Stomach (tissue), 8 donors: ENCODE measurements at regions not wholly inside any gene's neighbourhood (a gene's known extent, or its start where the extent isn't known, plus 50 kb on each side); places are given as distances from the start of the nearest gene placed in this dataset.
"Not testable (repeated sequence)": the region's sequence is repeated elsewhere in the genome, so short reads cannot be mapped to it uniquely, and the experiment has no call there.

Experiments used
- DNase-seq, 2 donors: peaks; one replicate each; pipeline versions ENCODE4 v3.0.0 to v3.0.0-alpha.2; 2013 to 2019
- H3K27ac ChIP-seq, 5 donors: fragments of 200-600 bp in 4 of 5; sonication (generic) in 4 of 5; one replicate each; pipeline ENCODE4 v1.5.1; 2013 to 2019; ENCODE audit warnings: mild to moderate bottlenecking in 1 of 5, moderate library complexity in 1 of 5
- H3K27me3 ChIP-seq, 3 donors: fragments of 200-600 bp; sonication (generic); one replicate each; pipeline ENCODE4 v1.5.1; 2017 to 2019; ENCODE audit warnings: mixed run types in 1 of 3
- H3K36me3 ChIP-seq, 4 donors: fragments of 200-600 bp; sonication (generic); 1 replicate in 3 of 4; 2 replicates in 1 of 4; pipeline ENCODE4 v1.5.1; 2016 to 2019
- H3K4me1 ChIP-seq, 4 donors: fragments of 200-600 bp; sonication (generic); one replicate each; pipeline ENCODE4 v1.5.1; 2016 to 2019
- H3K4me3 ChIP-seq, 4 donors: fragments of 200-600 bp; sonication (generic) in 3 of 4; one replicate each; pipeline ENCODE4 v1.5.1; 2016 to 2019; ENCODE audit warnings: mild to moderate bottlenecking in 1 of 4
- H3K9me3 ChIP-seq, 4 donors: fragments of 200-600 bp; sonication (generic); one replicate each; pipeline ENCODE4 v1.5.1; 2016 to 2019
- EP300 ChIP-seq: sonication (generic); formaldehyde crosslinking; IDR thresholded peaks from one replicate; pipeline ENCODE4 v1.6.1; 2017; ENCODE audit warnings: antibody characterized with exemption
- POLR2A ChIP-seq, 4 donors: fragments of 450-650 bp; IDR thresholded peaks; one replicate each; pipeline ENCODE4 v1.6.1; 2016; ENCODE audit warnings: antibody characterized with exemption in 4 of 4, control low read depth in 2 of 4, mild to moderate bottlenecking in 1 of 4, moderate library complexity in 1 of 4
- POLR2AphosphoS5 ChIP-seq, 3 donors: sonication (generic); formaldehyde crosslinking; IDR thresholded peaks; one replicate each; pipeline ENCODE4 v1.6.1; 2016; ENCODE audit warnings: antibody characterized with exemption in 3 of 3
- WGBS, 5 donors: extraction: QIAGEN DNeasy Blood & Tissue Kit in 3 of 5; methylation state at CpG; one replicate each; pipeline versions ENCODE4 v1.1.5 to v1.1.7; 2013 to 2018; 5-methylcytosine and 5-hydroxymethylcytosine counted together
- intact Hi-C: fragments of 100-400 bp; cut with DNase I; formaldehyde crosslinking; loops from one replicate; pipeline ENCODE4 v1.15.1; 2023; ENCODE audit warnings: low total_unique reads
- TF ChIP-seq, protein P1 (sequence below), 7 experiments: fragments of 450-650 bp in 4 of 7; fragments of 200-600 bp in 3 of 7; sonication (generic) in 3 of 7; IDR thresholded peaks; one replicate each; pipeline ENCODE4 v1.5.1; 2016 to 2019; ENCODE audit warnings: antibody characterized with exemption in 7 of 7, control low read depth in 2 of 7, mild to moderate bottlenecking in 1 of 7
- donor health status: healthy with polysubstance abuse.
- donor health status: Bipolar disorder and iron deficiency.
- donor health status: healthy.

DNA sequence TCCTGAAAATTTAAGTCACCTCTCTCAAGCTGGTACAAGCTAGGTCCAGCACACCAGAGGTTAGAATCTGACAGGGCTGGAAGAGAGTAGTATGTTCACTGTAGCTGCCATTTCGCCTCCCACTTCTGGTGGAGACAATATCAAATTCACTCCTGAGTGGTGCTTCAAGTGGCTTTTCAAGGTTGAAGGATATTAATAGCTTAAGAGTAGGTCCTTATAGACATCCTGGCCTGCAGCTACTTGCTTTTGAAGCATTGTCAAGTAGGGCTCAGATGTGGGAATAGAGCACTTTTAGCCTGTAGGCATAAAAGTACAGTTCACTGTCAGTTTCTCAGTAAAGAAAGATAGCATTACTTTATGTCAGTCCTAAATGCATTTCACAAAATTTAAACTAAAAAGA, 270.5 kb upstream of the PLPP4 start:
- no peak for TF ChIP-seq EP300
- TF ChIP-seq, protein P1, sequence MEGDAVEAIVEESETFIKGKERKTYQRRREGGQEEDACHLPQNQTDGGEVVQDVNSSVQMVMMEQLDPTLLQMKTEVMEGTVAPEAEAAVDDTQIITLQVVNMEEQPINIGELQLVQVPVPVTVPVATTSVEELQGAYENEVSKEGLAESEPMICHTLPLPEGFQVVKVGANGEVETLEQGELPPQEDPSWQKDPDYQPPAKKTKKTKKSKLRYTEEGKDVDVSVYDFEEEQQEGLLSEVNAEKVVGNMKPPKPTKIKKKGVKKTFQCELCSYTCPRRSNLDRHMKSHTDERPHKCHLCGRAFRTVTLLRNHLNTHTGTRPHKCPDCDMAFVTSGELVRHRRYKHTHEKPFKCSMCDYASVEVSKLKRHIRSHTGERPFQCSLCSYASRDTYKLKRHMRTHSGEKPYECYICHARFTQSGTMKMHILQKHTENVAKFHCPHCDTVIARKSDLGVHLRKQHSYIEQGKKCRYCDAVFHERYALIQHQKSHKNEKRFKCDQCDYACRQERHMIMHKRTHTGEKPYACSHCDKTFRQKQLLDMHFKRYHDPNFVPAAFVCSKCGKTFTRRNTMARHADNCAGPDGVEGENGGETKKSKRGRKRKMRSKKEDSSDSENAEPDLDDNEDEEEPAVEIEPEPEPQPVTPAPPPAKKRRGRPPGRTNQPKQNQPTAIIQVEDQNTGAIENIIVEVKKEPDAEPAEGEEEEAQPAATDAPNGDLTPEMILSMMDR (IDR thresholded peaks at IDR 0.05): no peak
- no peak for TF ChIP-seq POLR2A (IDR thresholded peaks at IDR 0.05)
- no peak for TF ChIP-seq POLR2AphosphoS5 (IDR thresholded peaks at IDR 0.05)
- H3K9me3 ChIP-seq: no peaks in the 10 kb centered on the region
- 63 to 93% (median 75%) methylated on average over 1 of the region's 1 CpG for WGBS, 5 donors
- H3K27ac ChIP-seq: no peak overlapping the region
- H3K27me3 ChIP-seq: no peaks in the 10 kb centered on the region
- intact Hi-C loops: no loop called here
- peaks cover 0 to 7% (median 0%) of the 10 kb centered on the region in 4 donors for H3K4me1 ChIP-seq
- no peak for DNase-seq
- H3K4me3 ChIP-seq: no peak overlapping the region
- H3K36me3 ChIP-seq: no peaks in the 10 kb centered on the region

- H3K9me3 ChIP-seq, H3K4me3 ChIP-seq, intact Hi-C loops, H3K27me3 ChIP-seq, H3K36me3 ChIP-seq, H3K27ac ChIP-seq, H3K4me1 ChIP-seq, DNase-seq: not testable (repeated sequence)
- WGBS, 5 donors: 93 to 100% (median 95%) methylated on average over 1 of the region's 1 CpG
Observed at GRCh38 chr10:120187168-120187567, 269.9 kb upstream of the PLPP4 start.

- no peak for DNase-seq
- Histone ChIP-seq H3K36me3 (no peaks in the 10 kb centered on the region), H3K9me3 (no peaks in the 10 kb centered on the region), H3K4me1 (no peaks in the 10 kb centered on the region), H3K27me3 (no peaks in the 10 kb centered on the region), H3K27ac (no peak overlapping the region), H3K4me3 (no peak overlapping the region)
- TF ChIP-seq POLR2A (IDR thresholded peaks at IDR 0.05) (no peak), EP300 (no peak), POLR2AphosphoS5 (IDR thresholded peaks at IDR 0.05) (no peak)
- TF ChIP-seq, protein P1 (IDR thresholded peaks at IDR 0.05): no peak
- 62 to 70% (median 66%) methylated on average over 2 of the region's 2 CpGs for WGBS, 5 donors
- intact Hi-C loops: no loop called here
Observed at GRCh38 chr10:120188950-120189349, 268.1 kb upstream of the PLPP4 start.

- Histone ChIP-seq H3K4me1 (no peaks in the 10 kb centered on the region), H3K27ac (no peak overlapping the region), H3K9me3 (no peaks in the 10 kb centered on the region), H3K36me3 (no peaks in the 10 kb centered on the region), H3K27me3 (no peaks in the 10 kb centered on the region), H3K4me3 (no peak overlapping the region)
- WGBS, 5 donors: 88 to 100% (median 95%) methylated on average over 2 of the region's 2 CpGs
- TF ChIP-seq, protein P1 (IDR thresholded peaks at IDR 0.05): no peak
- TF ChIP-seq POLR2AphosphoS5 (IDR thresholded peaks at IDR 0.05) (no peak), EP300 (no peak), POLR2A (IDR thresholded peaks at IDR 0.05) (no peak)
- intact Hi-C loops: no loop called here
- DNase-seq: no peak
Observed at GRCh38 chr10:120195984-120196712, 260.9 kb upstream of the PLPP4 start.

DNA sequence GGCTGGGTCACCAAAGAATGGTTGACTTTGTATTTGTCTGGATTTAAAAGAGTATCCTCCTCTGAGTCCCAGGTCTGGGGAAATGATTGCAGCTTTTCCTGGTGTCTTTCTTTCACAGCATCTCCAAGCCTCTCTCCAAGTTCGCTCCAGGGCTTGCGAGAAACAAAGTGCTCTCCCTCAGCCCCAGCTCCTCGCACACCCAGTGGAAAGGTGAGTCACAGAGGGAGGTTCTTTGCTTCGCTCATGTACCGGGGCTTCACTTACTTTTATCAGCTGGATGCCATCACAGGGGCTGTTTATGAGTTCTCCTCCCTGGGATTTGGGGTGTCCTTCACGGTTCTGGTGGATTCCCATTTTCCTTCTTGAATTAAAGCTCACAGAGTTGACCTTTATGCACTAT, 252.2 kb upstream of the PLPP4 start:
- intact Hi-C loops: no loop called here
- Histone ChIP-seq H3K4me1 (no peaks in the 10 kb centered on the region), H3K36me3 (no peaks in the 10 kb centered on the region), H3K4me3 (no peak overlapping the region), H3K9me3 (no peaks in the 10 kb centered on the region), H3K27ac (no peak overlapping the region), H3K27me3 (no peaks in the 10 kb centered on the region)
- no peak for TF ChIP-seq POLR2A (IDR thresholded peaks at IDR 0.05)
- TF ChIP-seq EP300: no peak
- TF ChIP-seq, protein P1 (IDR thresholded peaks at IDR 0.05): no peak
- no peak for TF ChIP-seq POLR2AphosphoS5 (IDR thresholded peaks at IDR 0.05)
- 82 to 91% (median 89%) methylated on average over 6 of the region's 6 CpGs for whole genome bisulfite sequencing, 5 donors
- DNase-seq: no peak
